Pons (tissue), 1 donor: ENCODE measurements at regions not wholly inside any gene's neighbourhood (a gene's known extent, or its start where the extent isn't known, plus 50 kb on each side); places are given as distances from the start of the nearest gene placed in this dataset.

Experiments used
- DNase-seq: peaks from one replicate; pipeline ENCODE4 v3.0.0-alpha.2; 2016; ENCODE audit warnings: low spot score

- DNase-seq, result no peak
These were observed 662.4 kb downstream of the GALR1 start for GRCh38 chr18:77911971-77912605.

- DNase-seq, result no peak
These were observed 669.1 kb downstream of the GALR1 start for GRCh38 chr18:77918730-77919129.

GRCh38 chr18:77919923-77920322 is 670.3 kb downstream of the GALR1 start:
- DNase-seq, result no peak

GRCh38 chr18:77935342-77935741 is 685.7 kb downstream of the GALR1 start:
- DNase-seq, result no peak

- DNase-seq, result no peak
These were observed 690.9 kb downstream of the GALR1 start for GRCh38 chr18:77940566-77940965.

GRCh38 chr18:77944533-77944932 is 694.9 kb downstream of the GALR1 start:
- DNase-seq, result no peak

GRCh38 chr18:77948567-77948966 is 698.9 kb downstream of the GALR1 start:
- no peak for DNase-seq

- no peak for DNase-seq
These were observed 699.8 kb downstream of the GALR1 start for GRCh38 chr18:77949355-77949973.

- no peak for DNase-seq
These were observed 709.6 kb downstream of the GALR1 start for GRCh38 chr18:77959248-77959647.

- no peak for DNase-seq
These were observed 711.3 kb downstream of the GALR1 start for GRCh38 chr18:77960791-77961410.

GRCh38 chr18:77967071-77967470 is 717.4 kb downstream of the GALR1 start:
- no peak for DNase-seq

- DNase-seq, result no peak
These were observed 718.1 kb downstream of the GALR1 start for GRCh38 chr18:77967791-77968190.

- DNase-seq, result no peak
These were observed 720.3 kb downstream of the GALR1 start for GRCh38 chr18:77969972-77970371.

- no peak for DNase-seq
These were observed 721.2 kb downstream of the GALR1 start for GRCh38 chr18:77970814-77971213.

GRCh38 chr18:77973745-77974144 is 724.1 kb downstream of the GALR1 start:
- DNase-seq, result no peak

- no peak for DNase-seq
These were observed 724.7 kb downstream of the GALR1 start for GRCh38 chr18:77974329-77974728.

GRCh38 chr18:77977331-77977730 is 727.7 kb downstream of the GALR1 start:
- DNase-seq, result no peak

GRCh38 chr18:77980275-77980674 is 730.6 kb downstream of the GALR1 start:
- DNase-seq, result no peak

- no peak for DNase-seq
These were observed 732.2 kb downstream of the GALR1 start for GRCh38 chr18:77981874-77982273.

- no peak for DNase-seq
These were observed 733.6 kb downstream of the GALR1 start for GRCh38 chr18:77983270-77983669.

- no peak for DNase-seq
These were observed 734.5 kb downstream of the GALR1 start for GRCh38 chr18:77984178-77984577.

- DNase-seq, result no peak
These were observed 735.2 kb downstream of the GALR1 start for GRCh38 chr18:77984833-77985232.

GRCh38 chr18:77985526-77986281 is 736.1 kb downstream of the GALR1 start:
- no peak for DNase-seq
